Lung (tissue), 11 donors: ENCODE measurements at regions not wholly inside any gene's neighbourhood (a gene's known extent, or its start where the extent isn't known, plus 50 kb on each side); places are given as distances from the start of the nearest gene placed in this dataset.

Experiments
- ATAC-seq: fragments of 200-7000 bp; cut with Tn5 transposase; one replicate; pipeline ENCODE4 v1.9.1; 2020; ENCODE audit warnings: moderate number of reproducible peaks; ENCODE audit not compliant: insufficient read depth, low FRiP score
- DNase-seq, 3 donors: peaks; one replicate each; pipeline ENCODE4 v3.0.0-alpha.2; 2013 to 2017
- H3K27ac ChIP-seq, 2 donors: one replicate each; pipeline ENCODE4 v1.5.1; 2013; ENCODE audit warnings: mild to moderate bottlenecking in 2 of 2, moderate library complexity in 2 of 2, control low read depth in 1 of 2, inconsistent platforms in 1 of 2, low read depth in 1 of 2, low read length in 1 of 2
- H3K27me3 ChIP-seq, 3 donors: one replicate each; pipeline ENCODE4 v1.5.1; 2013; ENCODE audit warnings: low read length in 2 of 3; ENCODE audit not compliant: control insufficient read depth in 3 of 3, insufficient read depth in 3 of 3
- H3K36me3 ChIP-seq, 4 donors: one replicate each; pipeline ENCODE4 v1.5.1; 2013; ENCODE audit warnings: low read length in 4 of 4, mild to moderate bottlenecking in 1 of 4, moderate library complexity in 1 of 4; ENCODE audit not compliant: control insufficient read depth in 4 of 4, insufficient read depth in 4 of 4
- H3K4me1 ChIP-seq, 5 donors: one replicate each; pipeline ENCODE4 v1.5.1; 2013; ENCODE audit warnings: low read length in 5 of 5, mild to moderate bottlenecking in 2 of 5, moderate library complexity in 1 of 5; ENCODE audit not compliant: control insufficient read depth in 5 of 5, insufficient read depth in 5 of 5
- H3K4me3 ChIP-seq: one replicate; pipeline ENCODE4 v1.5.1; 2013; ENCODE audit warnings: mild to moderate bottlenecking, control low read depth, moderate library complexity
- H3K9ac ChIP-seq, 2 donors: one replicate each; pipeline ENCODE4 v1.5.1; 2013; ENCODE audit warnings: low read length in 2 of 2, control low read depth in 1 of 2; ENCODE audit not compliant: insufficient read depth in 1 of 2
- H3K9me3 ChIP-seq, 4 donors: one replicate each; pipeline ENCODE4 v1.5.1; 2013; ENCODE audit warnings: low read length in 3 of 4, mild to moderate bottlenecking in 1 of 4, moderate library complexity in 1 of 4; ENCODE audit not compliant: control insufficient read depth in 4 of 4, insufficient read depth in 3 of 4
- CTCF ChIP-seq: IDR thresholded peaks from 2 replicates; pipeline ENCODE4 v1.5.1; 2012; ENCODE audit warnings: mild to moderate bottlenecking; ENCODE audit errors: control extremely low read depth, extremely low read depth
- WGBS, 2 donors: extraction: QIAGEN DNeasy Blood & Tissue Kit; methylation state at CpG; one replicate each; pipeline ENCODE4 v1.1.7; 2013; 5-methylcytosine and 5-hydroxymethylcytosine counted together
- donor health status: control.
- donor health status: control.
- donor health status: Bipolar disorder and iron deficiency.
- donor health status: healthy.
- donor health status: DM: yes; HTN: yes; CAD: no.

- no peak for TF ChIP-seq CTCF
- no peak for ATAC-seq
- H3K9ac ChIP-seq: no peak overlapping the region
- no peak overlapping the region for H3K27ac ChIP-seq
- DNase-seq: no peak
- H3K36me3 ChIP-seq: no peaks in the 10 kb centered on the region
- no peak overlapping the region for H3K4me3 ChIP-seq
- 89% methylated on average over 2 of the region's 2 CpGs for WGBS, 2 donors
- no peaks in the 10 kb centered on the region for H3K4me1 ChIP-seq
- no peaks in the 10 kb centered on the region for H3K9me3 ChIP-seq
- no peaks in the 10 kb centered on the region for H3K27me3 ChIP-seq
These were observed 343.1 kb upstream of the MBL2 start for GRCh38 chr10:53115660-53116059.

GRCh38 chr10:53111529-53111928 is 338.9 kb upstream of the MBL2 start:
- Histone ChIP-seq H3K9me3 (no peaks in the 10 kb centered on the region), H3K27me3 (no peaks in the 10 kb centered on the region), H3K4me3 (no peak overlapping the region), H3K4me1 (no peaks in the 10 kb centered on the region), H3K36me3 (no peaks in the 10 kb centered on the region), H3K9ac (no peak overlapping the region), H3K27ac (no peak overlapping the region)
- no peak for DNase-seq
- no peak for TF ChIP-seq CTCF
- 63 to 64% methylated on average over 5 of the region's 5 CpGs for WGBS, 2 donors
- no peak for ATAC-seq

GRCh38 chr10:53109320-53109719 is 336.7 kb upstream of the MBL2 start:
- Histone ChIP-seq H3K27me3 (no peaks in the 10 kb centered on the region), H3K9me3 (no peaks in the 10 kb centered on the region), H3K36me3 (no peaks in the 10 kb centered on the region), H3K4me3 (no peak overlapping the region), H3K27ac (no peak overlapping the region), H3K4me1 (no peaks in the 10 kb centered on the region), H3K9ac (no peak overlapping the region)
- no peak for TF ChIP-seq CTCF
- WGBS, 2 donors: 72 to 80% methylated on average over 2 of the region's 2 CpGs
- no peak for DNase-seq
- no peak for ATAC-seq

GRCh38 chr10:53108317-53108934 is 335.8 kb upstream of the MBL2 start:
- H3K27ac ChIP-seq: no peak overlapping the region
- no peaks in the 10 kb centered on the region for H3K4me1 ChIP-seq
- H3K9ac ChIP-seq: no peak overlapping the region
- 64 to 80% methylated on average over 4 of the region's 4 CpGs for WGBS, 2 donors
- H3K4me3 ChIP-seq: no peak overlapping the region
- H3K27me3 ChIP-seq: no peaks in the 10 kb centered on the region
- H3K9me3 ChIP-seq: peaks cover 0 to 2% (median 0%) of the 10 kb centered on the region in 4 donors
- no peak for ATAC-seq
- no peak for DNase-seq
- TF ChIP-seq CTCF: no peak
- H3K36me3 ChIP-seq: no peaks in the 10 kb centered on the region
